GM23338 (cell line): ENCODE measurements at regions not wholly inside any gene's neighbourhood (a gene's known extent, or its start where the extent isn't known, plus 50 kb on each side); places are given as distances from the start of the nearest gene placed in this dataset.

Experiments
- ATAC-seq: fragments of 200-7000 bp; cut with Tn5 transposase; 3 replicates; pipeline ENCODE4 v1.9.1; 2020
- DNase-seq: peaks from one replicate; pipeline ENCODE4 v3.0.0-alpha.2; 2015; ENCODE audit warnings: low spot score
- H2AFZ ChIP-seq: fragments of 200-600 bp; sonication (generic); 2 replicates; pipeline ENCODE4 v1.8.0; 2016; ENCODE audit warnings: antibody characterized with exemption, mild to moderate bottlenecking, moderate library complexity
- H3F3A ChIP-seq: fragments of 200-600 bp; sonication (generic); replicated peaks from 2 replicates; pipeline ENCODE4 v1.8.0; 2017; ENCODE audit warnings: antibody characterized with exemption, mixed run types, low read depth
- H3K27ac ChIP-seq: fragments of 200-600 bp; sonication (generic); 2 replicates; pipeline ENCODE4 v1.6.1; 2016; ENCODE audit warnings: low read depth
- H3K27me3 ChIP-seq: fragments of 200-600 bp; sonication (generic); 2 replicates; pipeline ENCODE4 v1.8.0; 2016; ENCODE audit warnings: mild to moderate bottlenecking, mixed run types, moderate library complexity; ENCODE audit not compliant: insufficient read depth
- H3K36me3 ChIP-seq: fragments of 200-600 bp; sonication (generic); 2 replicates; pipeline ENCODE4 v1.8.0; 2016; ENCODE audit warnings: mild to moderate bottlenecking; ENCODE audit not compliant: insufficient read depth
- H3K4me1 ChIP-seq: fragments of 200-600 bp; sonication (generic); 2 replicates; pipeline ENCODE4 v1.8.0; 2016; ENCODE audit warnings: mild to moderate bottlenecking, moderate library complexity; ENCODE audit not compliant: insufficient read depth
- H3K4me2 ChIP-seq: fragments of 200-600 bp; sonication (generic); 2 replicates; pipeline ENCODE4 v1.7.1; 2017; ENCODE audit warnings: mixed run types
- H3K4me3 ChIP-seq: fragments of 200-600 bp; sonication (generic); 2 replicates; pipeline ENCODE4 v1.6.1; 2016; ENCODE audit warnings: mixed run types
- H3K79me2 ChIP-seq: fragments of 200-600 bp; sonication (generic); replicated peaks from 2 replicates; pipeline ENCODE4 v1.8.0; 2017; ENCODE audit warnings: mild to moderate bottlenecking; ENCODE audit not compliant: insufficient read depth
- H3K9me2 ChIP-seq: fragments of 200-600 bp; sonication (generic); 2 replicates; pipeline ENCODE4 v1.8.0; 2017; ENCODE audit not compliant: insufficient read depth
- H4K20me1 ChIP-seq: fragments of 200-600 bp; sonication (generic); replicated peaks from 2 replicates; pipeline ENCODE4 v1.8.0; 2017; ENCODE audit warnings: mild to moderate bottlenecking; ENCODE audit not compliant: insufficient read depth
- H3K27ac Mint-ChIP-seq: 2 replicates; pipeline ENCODE4 v1.8.0; 2020; ENCODE audit warnings: inconsistent platforms, mild to moderate bottlenecking, moderate library complexity, mixed read lengths
- H3K27me3 Mint-ChIP-seq: 3 replicates; pipeline ENCODE4 v1.8.0; 2022; ENCODE audit warnings: low read depth, mild to moderate bottlenecking, moderate library complexity, mixed read lengths, inconsistent platforms; ENCODE audit not compliant: insufficient read depth, poor library complexity
- H3K36me3 Mint-ChIP-seq: 3 replicates; pipeline ENCODE4 v1.8.0; 2021; ENCODE audit warnings: low read depth, mild to moderate bottlenecking, inconsistent platforms, moderate library complexity, mixed read lengths
- H3K4me1 Mint-ChIP-seq: 3 replicates; pipeline ENCODE4 v1.8.0; 2020; ENCODE audit warnings: mild to moderate bottlenecking, inconsistent platforms, mixed read lengths
- H3K4me3 Mint-ChIP-seq: 3 replicates; pipeline ENCODE4 v1.8.0; 2021; ENCODE audit warnings: moderate library complexity, mild to moderate bottlenecking, inconsistent platforms, mixed read lengths
- H3K9me3 Mint-ChIP-seq: 3 replicates; pipeline ENCODE4 v1.8.0; 2020; ENCODE audit warnings: moderate library complexity, mild to moderate bottlenecking, inconsistent platforms, mixed read lengths
- CREB1 ChIP-seq: fragments of 250-450 bp; sonication (Bioruptor Pico); IDR thresholded peaks from 2 replicates; pipeline ENCODE4 v1.5.0; 2020; ENCODE audit warnings: low read depth, mild to moderate bottlenecking, moderate library complexity
- CTCF ChIP-seq, 2 experiments: fragments of 200-600 bp in 1 of 2; sonication (generic) in 1 of 2; conservative IDR thresholded peaks; 2 replicates each; pipeline versions ENCODE4 v1.5.1 to v1.6.1; 2016 to 2017; ENCODE audit warnings: antibody characterized with exemption in 2 of 2, low read depth in 2 of 2, mild to moderate bottlenecking in 2 of 2, moderate library complexity in 1 of 2
- ETS1 ChIP-seq: IDR thresholded peaks from 2 replicates; pipeline ENCODE4 v1.6.1; 2016; ENCODE audit warnings: antibody characterized with exemption
- EZH2 ChIP-seq: fragments of 200-600 bp; sonication (generic); IDR thresholded peaks from one replicate; pipeline ENCODE4 v1.8.0; 2017; ENCODE audit warnings: antibody characterized with exemption, mild to moderate bottlenecking, low read depth; ENCODE audit not compliant: unreplicated experiment
- EZH2phosphoT487 ChIP-seq: fragments of 200-600 bp; sonication (generic); IDR thresholded peaks from one replicate; pipeline ENCODE4 v1.8.1; 2018; ENCODE audit warnings: antibody characterized with exemption; ENCODE audit not compliant: unreplicated experiment
- JUNB ChIP-seq: IDR thresholded peaks from one replicate; pipeline ENCODE4 v1.6.1; 2016; ENCODE audit warnings: antibody characterized with exemption; ENCODE audit not compliant: unreplicated experiment
- NANOG ChIP-seq: IDR thresholded peaks from 2 replicates; pipeline ENCODE4 v1.6.1; 2016; ENCODE audit warnings: antibody characterized with exemption, borderline replicate concordance
- POLR2AphosphoS5 ChIP-seq: IDR thresholded peaks from 2 replicates; pipeline ENCODE4 v1.6.1; 2016; ENCODE audit warnings: antibody characterized with exemption, low read depth
- REST ChIP-seq: IDR thresholded peaks from one replicate; pipeline ENCODE4 v1.6.1; 2018; ENCODE audit warnings: antibody characterized with exemption; ENCODE audit not compliant: unreplicated experiment
- STAT1 ChIP-seq: IDR thresholded peaks from one replicate; pipeline ENCODE4 v1.6.1; 2016; ENCODE audit warnings: antibody characterized with exemption; ENCODE audit not compliant: unreplicated experiment
- ZNF114 ChIP-seq: fragments of 250-450 bp; sonication (Bioruptor Pico); IDR thresholded peaks from 2 replicates; pipeline ENCODE4 v1.5.0; 2020; ENCODE audit warnings: mild to moderate bottlenecking, moderate library complexity
- ZNF331 ChIP-seq: fragments of 250-450 bp; sonication (Bioruptor Pico); IDR thresholded peaks from 2 replicates; pipeline ENCODE4 v1.5.0; 2020; ENCODE audit warnings: low read depth, mild to moderate bottlenecking, moderate library complexity
- ZNF462 ChIP-seq: fragments of 250-450 bp; sonication (Bioruptor Pico); IDR thresholded peaks from 2 replicates; pipeline ENCODE4 v1.5.0; 2020; ENCODE audit warnings: mild to moderate bottlenecking, moderate library complexity

- Histone ChIP-seq H2AFZ (peak overlapping the region; percentile 78), H3K79me2 (no peaks in the 10 kb centered on the region), H3K27me3 (no peaks in the 10 kb centered on the region), H3F3A (no peaks in the 10 kb centered on the region), H3K4me3 (no peak overlapping the region), H3K4me2 (no peak overlapping the region), H3K9me2 (no peaks in the 10 kb centered on the region), H3K36me3 (no peaks in the 10 kb centered on the region), H3K4me1 (no peaks in the 10 kb centered on the region), H3K27ac (no peak overlapping the region), H4K20me1 (no peaks in the 10 kb centered on the region)
- Mint-ChIP-seq H3K9me3 (peaks cover 12% of the 10 kb centered on the region), H3K27me3 (peaks cover 3% of the 10 kb centered on the region), H3K4me3 (no peak overlapping the region), H3K36me3 (no peaks in the 10 kb centered on the region; the same call in 2 of the 3 replicates), H3K4me1 (peaks cover 11% of the 10 kb centered on the region), H3K27ac (no peak overlapping the region)
- ATAC-seq (peak; percentile 46), DNase-seq (no peak)
- no peak for TF ChIP-seq EZH2phosphoT487
- TF ChIP-seq JUNB, result no peak
- no peak for TF ChIP-seq STAT1
- TF ChIP-seq CTCF (conservative IDR thresholded peaks at IDR 0.05; ENCODE audit: low read depth in 2 of 2), result no peak
- TF ChIP-seq ZNF114 (CRISPR knock-in tag), result no peak
- TF ChIP-seq ZNF331, result no peak
- TF ChIP-seq ETS1, result no peak
- TF ChIP-seq POLR2AphosphoS5, result no peak
- TF ChIP-seq REST, result no peak
- no peak for TF ChIP-seq CREB1
- no peak for TF ChIP-seq EZH2
- TF ChIP-seq ZNF462 (CRISPR knock-in tag), result no peak
- no peak for TF ChIP-seq NANOG
These were observed 82.4 kb upstream of the ADAMTS2 start for GRCh38 chr5:179427676-179428056.
